A673 (cell line): ENCODE measurements at regions not wholly inside any gene's neighbourhood (a gene's known extent, or its start where the extent isn't known, plus 50 kb on each side); places are given as distances from the start of the nearest gene placed in this dataset.

Experiments
- EZH2 ChIP-seq: fragments of 200-600 bp; sonication (generic); IDR thresholded peaks from 2 replicates; pipeline ENCODE4 v1.6.1; 2017; ENCODE audit warnings: borderline replicate concordance, low read depth, mild to moderate bottlenecking, mixed read lengths, antibody characterized with exemption, low read length; ENCODE audit not compliant: poor library complexity, severe bottlenecking
- TF ChIP-seq, protein P1 (sequence below): fragments of 300-800, 200-600 bp; sonication (generic); conservative IDR thresholded peaks from 2 replicates; pipeline ENCODE4 v1.5.1; 2017; ENCODE audit warnings: low read depth, mild to moderate bottlenecking, antibody characterized with exemption, low read length, moderate library complexity, mixed read lengths

DNA sequence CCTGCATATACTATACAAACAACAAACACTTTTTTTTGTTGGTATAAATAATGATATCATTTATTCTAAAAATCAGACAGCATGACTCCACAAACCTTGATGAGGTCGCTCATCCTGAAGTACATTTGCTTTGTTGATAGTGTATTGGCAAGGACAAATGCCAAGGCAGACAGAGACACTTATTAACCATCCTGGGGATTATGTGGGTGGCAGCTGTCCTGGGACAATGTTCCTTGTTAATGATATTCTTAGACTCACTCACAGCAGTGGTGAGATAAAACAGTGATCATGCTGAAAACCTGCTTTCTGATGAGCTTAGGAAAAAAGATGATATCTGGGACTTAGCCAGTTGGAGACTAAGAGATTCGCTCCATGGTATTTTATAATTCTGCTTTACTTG, 85.4 kb upstream of the OGFRL1 start:
- TF ChIP-seq EZH2 = no peak
- TF ChIP-seq, protein P1, sequence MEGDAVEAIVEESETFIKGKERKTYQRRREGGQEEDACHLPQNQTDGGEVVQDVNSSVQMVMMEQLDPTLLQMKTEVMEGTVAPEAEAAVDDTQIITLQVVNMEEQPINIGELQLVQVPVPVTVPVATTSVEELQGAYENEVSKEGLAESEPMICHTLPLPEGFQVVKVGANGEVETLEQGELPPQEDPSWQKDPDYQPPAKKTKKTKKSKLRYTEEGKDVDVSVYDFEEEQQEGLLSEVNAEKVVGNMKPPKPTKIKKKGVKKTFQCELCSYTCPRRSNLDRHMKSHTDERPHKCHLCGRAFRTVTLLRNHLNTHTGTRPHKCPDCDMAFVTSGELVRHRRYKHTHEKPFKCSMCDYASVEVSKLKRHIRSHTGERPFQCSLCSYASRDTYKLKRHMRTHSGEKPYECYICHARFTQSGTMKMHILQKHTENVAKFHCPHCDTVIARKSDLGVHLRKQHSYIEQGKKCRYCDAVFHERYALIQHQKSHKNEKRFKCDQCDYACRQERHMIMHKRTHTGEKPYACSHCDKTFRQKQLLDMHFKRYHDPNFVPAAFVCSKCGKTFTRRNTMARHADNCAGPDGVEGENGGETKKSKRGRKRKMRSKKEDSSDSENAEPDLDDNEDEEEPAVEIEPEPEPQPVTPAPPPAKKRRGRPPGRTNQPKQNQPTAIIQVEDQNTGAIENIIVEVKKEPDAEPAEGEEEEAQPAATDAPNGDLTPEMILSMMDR = no peak
